Epidermal melanocyte (primary cell): ENCODE measurements at regions not wholly inside any gene's neighbourhood (a gene's known extent, or its start where the extent isn't known, plus 50 kb on each side); places are given as distances from the start of the nearest gene placed in this dataset.
"Not testable (repeated sequence)": the region's sequence is repeated elsewhere in the genome, so short reads cannot be mapped to it uniquely, and the experiment has no call there.

ENCODE experiments used
- DNase-seq: peaks from one replicate; pipeline ENCODE4 v3.0.0; 2011; ENCODE audit warnings: low spot score; ENCODE audit not compliant: insufficient read length

DNA sequence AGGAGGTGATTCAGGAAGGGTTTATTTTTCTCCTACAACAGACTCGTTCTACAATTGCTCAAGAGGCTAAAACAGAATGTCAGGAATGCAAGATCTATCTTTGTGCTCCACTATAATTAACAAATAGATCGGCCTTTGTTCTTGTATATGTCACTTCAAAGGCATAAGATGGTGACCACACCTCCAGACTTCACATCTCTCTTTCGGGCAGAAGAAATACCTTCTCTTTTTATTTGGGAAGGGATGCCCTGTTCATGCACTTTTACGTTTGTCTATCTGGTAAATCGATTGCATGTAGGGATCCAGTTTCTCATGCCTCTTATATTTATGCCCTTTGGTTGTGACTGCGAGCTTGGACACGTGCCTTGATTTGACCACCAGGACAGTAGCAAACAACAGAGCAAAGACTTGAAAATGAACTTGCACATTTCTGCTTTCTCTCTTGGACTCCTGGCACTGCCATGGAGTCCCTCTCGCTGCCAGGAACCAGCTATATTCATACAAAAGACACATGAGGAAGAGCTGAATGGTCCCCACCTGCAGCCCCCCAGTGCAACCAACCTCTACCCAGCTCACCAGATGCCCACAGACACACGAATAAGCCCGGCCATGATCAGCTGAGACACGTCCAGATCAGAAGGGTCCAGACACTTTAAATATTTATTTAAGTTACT, 219.8 kb upstream of the STXBP5 start:
- no peak for DNase-seq

DNA sequence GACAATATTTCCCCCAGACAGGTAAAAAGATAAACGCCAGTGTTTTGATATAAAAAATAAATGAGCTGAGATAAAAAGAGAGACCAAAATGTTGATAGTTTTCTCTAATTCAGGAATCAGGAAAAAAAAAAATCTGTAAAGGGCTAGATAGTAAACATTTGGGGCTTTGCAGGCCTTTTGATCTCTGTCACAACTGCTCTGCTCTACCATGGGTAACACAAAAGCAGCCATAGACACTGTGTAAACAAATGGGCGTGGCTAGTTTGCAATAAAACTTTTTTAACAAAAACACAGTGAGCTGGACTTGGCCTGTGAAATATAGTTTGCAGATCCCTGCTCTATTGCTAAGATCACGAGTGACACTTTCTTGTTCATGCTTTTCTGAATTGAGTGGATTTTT, 219.1 kb upstream of the STXBP5 start:
- no peak for DNase-seq

DNA sequence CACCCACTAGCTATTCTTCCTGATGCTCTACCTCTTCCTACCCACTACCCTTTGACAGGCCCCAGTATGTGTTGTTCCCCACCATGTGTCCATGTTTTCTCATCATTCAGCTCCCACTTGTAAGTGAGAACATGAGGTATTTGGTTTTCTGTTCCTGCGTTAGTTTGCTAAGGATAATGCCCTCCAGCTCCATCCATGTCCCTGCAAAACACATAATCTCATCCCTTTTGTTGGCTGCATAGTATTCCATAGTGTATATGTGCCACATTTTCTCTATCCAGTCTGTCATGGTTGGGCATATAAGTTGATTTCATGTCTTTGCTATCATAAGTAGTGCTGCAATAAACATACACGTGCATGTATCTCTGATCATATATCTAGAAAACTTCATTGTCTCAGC, 218.3 kb upstream of the STXBP5 start:
- DNase-seq: no peak

DNA sequence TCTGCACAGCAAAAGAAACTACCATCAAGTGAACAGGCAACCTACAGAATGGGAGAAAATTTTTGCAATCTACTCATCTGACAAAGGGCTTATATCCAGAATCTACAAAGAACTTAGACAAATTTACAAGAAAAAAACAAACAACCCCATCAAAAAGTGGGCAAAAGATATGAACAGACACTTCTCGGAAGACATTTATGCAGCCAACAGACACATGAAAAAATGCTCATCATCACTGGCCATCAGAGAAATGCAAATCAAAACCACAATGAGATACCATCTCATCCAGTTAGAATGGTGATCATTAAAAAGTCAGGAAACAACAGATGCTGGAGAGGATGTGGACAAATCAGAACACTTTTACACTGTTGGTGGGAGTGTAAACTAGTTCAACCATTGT, 216.3 kb upstream of the STXBP5 start:
- DNase-seq: not testable (repeated sequence)

DNA sequence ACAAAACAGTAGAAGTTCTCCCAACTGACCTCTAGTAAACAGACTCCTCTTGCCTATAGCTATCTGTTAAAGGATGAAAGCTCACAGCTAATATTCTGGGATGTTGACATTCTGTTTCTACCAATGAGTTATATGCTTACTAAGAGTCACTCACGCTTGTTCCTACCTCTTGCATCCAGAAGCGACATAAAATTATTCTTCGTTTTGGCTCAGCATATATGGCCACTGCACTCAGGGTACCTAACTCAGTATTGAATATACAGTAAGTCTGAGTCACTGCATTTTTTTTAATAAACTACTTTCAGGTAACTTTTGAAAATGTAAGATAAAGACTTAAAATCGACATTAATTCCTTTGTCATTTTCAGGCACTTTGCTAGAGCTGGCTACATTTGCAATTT, 214.4 kb upstream of the STXBP5 start:
- DNase-seq: no peak

DNA sequence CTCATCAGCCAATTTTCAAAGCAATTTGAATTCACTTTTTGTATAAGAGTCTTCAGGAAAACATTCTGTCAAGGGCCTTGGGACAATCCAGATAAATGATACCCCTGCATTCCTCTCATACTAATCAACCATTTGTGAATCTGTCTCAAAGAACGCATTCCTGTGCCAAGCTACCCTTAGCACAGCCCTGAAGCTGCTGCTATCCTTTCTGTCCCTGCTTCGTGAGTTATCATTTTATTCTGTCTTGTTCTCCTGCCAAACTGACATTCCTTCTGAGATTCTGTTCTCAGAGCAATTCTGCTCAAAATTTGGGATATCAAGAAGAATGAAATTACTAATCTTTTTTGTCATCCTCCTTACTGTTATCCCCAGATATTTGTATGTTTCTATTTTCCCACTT, 213.9 kb upstream of the STXBP5 start:
- DNase-seq: no peak

DNA sequence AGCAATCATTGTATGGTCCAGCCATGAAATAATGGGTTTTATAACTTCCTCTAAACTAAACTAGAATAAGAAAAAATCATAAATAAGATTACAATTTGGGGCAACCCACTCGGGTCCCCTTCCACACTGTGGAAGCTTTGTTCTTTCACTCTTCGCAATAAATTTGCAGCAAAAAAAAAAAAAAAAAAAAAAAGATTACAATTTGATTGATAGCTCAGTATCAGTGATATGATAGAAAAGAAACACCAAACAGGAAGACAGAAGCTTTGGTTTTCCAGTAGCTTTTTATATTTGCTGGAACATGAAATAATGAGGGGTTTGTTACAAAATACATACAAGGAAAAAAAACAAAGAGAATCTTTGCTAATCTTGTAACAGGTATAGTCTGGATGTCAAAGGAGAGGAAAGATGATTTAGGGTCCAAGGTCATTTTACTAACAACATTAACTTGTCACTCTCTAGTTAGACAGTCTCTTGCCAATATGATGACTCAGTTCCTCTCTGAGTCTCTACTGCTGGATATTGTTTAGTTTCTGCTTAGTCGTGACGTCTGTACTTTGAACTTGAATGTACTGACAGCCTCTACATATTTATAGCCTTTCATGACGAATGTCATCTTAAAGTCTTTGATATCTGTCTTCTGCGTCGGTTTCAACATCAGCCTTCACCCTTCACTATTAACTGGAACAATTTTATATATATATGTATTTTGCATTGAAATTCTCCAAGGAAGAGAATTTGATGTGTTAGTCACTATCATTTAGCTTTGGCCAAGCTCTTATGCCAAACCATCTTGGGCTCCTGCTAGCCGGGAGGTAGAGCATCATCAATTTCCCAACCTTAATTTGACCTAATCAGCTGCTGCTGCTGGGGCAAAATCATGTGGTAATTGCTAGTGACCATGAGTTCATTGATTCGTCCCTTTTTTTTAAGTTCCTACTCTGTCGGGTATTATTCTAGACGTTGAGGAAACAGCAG, 213.1 kb upstream of the STXBP5 start:
- no peak for DNase-seq

DNA sequence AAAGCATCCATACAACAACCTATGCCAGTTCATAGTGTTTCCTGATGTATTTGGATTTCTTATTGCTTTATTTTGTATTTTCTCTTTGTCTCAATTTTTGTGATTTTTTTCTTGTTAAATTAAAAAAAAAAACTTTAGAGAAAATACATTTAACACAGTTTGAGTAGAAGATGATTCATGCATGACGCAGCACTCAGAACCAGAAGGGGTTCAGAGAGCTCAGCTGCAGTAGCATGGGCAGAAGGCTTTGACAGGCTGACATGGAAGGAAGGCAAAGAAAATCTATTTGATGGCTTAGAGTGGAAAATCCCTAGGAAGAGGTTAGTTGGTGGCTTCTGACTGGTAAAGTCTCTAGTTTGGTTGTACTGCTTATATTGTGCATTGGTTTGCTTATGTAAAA, 207.2 kb upstream of the STXBP5 start:
- DNase-seq: no peak

DNA sequence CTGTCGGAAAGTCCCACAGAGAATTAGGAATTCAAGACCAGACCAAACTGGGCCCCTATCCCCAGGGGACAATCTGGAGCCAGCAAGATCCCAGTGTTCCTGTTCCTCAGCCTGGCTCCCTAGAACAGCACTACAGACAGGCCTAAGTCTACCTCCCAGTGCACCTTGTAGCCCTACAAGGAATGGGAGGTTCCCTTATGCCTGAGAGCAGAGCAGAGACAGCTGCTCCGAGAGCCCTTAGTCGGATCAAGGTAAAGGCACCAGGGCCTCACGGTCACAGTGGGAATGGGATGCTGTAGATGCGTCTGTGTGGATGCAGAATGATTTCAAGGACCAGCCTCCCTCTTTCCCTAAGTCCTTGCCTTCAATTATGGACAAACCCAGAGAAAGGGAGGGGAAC, 204.5 kb upstream of the STXBP5 start:
- DNase-seq: no peak

DNA sequence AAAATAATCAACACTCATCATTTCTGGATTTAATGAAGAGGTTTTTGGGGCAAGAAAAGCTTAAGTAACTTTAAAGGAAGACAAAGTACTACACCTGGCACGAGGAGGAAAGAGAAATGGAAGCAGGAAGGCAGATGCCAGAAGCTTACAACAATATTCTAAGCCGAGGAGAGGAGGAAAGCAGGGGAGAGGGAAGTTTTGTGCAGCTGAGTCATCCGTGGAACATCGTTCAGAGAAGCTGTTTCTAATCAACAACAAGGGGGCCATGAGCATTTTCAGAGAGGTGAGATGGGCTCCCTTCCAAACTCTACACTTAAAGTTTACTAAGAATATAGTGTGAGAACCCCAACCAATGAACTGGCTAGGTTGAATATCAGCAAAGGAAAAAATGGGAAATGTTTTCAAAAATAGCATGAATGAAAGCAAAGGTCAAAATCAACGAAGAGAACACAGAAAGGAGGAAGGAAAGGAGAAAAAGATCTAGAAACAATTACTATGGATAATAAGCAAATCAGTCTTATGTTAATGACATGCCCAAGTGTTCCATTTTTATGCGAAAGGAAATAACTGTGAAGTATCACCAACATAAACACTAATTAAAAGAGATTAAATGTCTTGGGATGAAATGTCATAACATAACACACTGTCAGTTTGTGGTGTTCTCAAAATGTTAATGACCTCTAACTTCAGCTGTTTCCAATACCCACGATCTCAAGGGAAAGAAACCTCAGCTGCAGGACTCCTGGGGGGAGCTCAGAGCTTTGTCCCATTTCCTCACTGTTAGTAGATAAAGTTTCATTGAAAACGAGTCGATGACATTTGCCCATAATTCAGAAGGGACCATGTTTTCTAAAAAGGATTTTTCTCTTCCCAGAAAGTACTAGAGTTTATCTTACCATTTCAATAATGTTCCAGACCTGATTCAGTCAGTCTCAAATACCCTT, 203.4 kb upstream of the STXBP5 start:
- DNase-seq: peak; percentile 25

DNA sequence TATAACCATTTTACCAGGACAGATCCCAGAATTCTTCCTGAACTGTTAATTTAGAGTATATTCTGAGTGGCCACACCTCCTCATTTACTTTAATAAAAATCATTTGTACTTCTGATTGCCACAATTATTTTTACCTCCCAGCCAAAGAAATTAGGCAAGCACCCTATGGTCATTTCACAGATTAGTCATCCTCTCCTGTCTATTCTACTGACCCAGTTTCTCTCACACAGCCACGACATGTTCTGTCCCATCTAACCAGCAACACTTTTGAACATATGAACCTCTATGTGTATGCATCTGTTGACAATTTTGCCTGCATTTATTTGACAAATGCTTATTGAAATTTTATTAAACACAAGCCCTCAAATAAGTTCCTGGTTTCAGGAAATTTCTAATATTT, 202.6 kb upstream of the STXBP5 start:
- no peak for DNase-seq

DNA sequence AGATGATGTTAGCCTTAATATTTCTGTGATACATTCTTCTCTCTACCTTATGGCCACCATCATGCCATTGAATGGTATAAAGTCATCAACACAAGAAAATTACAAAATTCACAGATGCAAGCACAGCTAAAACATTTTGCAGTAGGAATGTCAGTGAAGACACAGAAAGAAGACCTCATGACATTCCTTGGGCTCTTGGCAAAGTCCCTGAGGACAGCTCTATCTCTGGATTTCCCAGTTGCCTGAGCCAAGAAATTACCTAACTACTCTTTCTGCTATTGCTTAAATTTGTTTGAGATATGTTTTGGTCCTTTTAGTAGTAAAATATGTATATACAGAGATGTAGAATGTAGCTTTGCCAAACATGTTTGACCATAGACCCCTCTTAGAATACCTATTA, 201.0 kb upstream of the STXBP5 start:
- DNase-seq: no peak

DNA sequence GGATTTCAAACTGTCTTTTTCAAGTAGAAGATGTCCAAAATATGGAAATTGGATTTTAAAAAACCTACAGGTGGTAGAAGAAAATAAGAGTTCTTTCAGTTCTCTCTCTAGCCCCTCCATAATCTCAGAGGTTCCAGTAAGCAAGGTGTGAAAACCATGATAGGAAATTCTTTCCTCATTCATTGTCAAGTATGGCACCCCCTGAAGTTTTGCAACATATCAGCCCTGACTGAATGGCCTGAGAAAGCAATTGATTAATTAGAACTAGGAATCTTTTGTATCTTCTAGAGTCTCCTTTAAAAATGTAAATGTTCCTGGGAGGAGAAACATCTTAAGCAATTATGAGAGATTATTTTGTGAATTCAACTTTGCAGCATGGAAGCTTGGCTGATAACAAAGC, 198.7 kb upstream of the STXBP5 start:
- no peak for DNase-seq

DNA sequence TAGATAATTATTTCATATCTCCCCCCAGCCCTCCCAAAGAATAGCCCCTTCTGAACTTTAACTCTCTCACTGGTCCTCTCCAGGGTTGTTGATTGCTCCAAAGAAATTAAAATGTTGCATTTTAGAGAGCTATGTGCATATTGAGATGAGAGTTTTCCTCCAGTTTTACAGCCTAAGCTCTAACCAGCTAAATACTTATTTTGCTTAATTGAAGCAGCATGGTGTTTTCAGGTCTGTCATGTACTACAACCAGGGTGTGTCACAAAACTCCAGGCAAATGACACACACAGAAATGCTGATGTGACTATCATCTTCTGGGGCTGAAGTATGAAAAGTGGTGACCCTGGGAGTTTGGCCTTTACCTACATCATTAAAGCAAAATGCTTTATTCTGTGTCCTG, 196.8 kb upstream of the STXBP5 start:
- no peak for DNase-seq

DNA sequence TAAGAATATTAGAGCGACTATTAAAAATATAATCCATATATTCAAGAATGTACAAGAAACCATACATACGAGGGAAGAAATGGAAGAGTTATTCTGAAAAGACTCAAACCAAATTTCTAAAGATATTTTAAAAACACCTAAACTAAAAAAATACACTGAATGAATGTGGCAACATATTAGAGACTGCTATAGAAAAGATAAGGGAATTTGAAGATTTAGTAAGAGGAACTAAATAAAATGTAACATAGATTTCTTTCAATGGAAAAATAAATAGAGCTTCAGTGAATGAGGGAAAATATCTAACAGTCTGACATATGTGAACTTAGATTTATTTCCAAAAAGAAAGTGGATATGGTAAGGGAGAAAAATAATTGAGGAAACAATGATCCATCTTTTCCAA, 194.9 kb upstream of the STXBP5 start:
- no peak for DNase-seq

DNA sequence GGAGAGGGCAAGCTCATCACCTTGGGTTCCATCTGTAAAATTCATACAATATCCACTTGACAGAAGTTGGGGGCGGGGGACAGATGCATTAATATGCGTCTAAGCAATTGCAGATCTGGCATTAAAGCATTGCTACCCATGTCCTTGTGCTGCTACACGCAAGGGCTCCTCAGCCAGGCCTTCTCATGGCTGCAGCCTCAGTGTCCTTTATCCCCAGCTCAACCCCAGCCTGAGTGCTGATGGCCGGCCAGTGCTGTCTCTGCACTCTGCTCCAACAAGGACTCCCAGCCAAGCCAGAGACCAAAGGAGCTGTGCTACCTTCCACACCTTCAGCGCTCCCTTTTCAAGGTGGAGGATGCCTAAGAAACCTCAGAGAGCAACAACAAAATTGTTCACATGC, 188.5 kb upstream of the STXBP5 start:
- DNase-seq: no peak

DNA sequence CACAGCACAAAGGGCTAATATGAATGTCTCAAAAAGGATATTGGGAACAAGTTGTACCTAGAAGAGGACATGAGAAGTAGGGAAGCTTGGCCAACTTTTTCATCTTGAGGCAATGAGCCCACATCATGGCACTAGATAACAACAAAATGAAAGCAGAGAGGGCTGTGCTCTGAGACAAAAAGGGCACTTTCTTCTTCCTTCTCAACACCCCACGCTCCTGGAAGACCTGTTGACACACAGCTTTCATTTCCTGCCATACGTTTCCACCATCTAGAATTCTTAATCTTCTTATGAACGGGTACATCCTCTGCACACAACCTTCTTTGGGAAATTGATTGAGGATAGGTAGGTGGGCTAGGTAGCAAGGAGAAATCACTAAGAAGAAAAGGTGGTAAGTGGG, 187.8 kb upstream of the STXBP5 start:
- no peak for DNase-seq

DNA sequence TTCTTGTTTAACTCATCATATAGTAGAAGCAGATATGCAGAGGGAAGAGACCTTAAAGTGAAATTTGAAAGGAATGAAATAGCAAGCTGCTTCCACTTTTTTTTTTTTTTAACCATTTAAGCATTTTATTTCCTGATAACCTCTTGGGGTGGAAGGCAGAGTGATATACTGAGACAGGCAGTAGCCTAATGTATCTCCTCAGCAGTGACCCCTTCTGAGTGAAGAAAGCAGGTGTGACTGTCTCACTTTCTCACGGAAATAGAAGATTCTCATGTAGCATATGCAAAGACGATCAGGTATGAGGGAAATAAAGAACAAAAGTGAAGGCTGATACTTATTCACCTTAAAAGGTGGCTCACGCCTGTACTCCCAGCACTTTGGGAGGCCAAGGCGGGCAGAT, 187.1 kb upstream of the STXBP5 start:
- DNase-seq: no peak

DNA sequence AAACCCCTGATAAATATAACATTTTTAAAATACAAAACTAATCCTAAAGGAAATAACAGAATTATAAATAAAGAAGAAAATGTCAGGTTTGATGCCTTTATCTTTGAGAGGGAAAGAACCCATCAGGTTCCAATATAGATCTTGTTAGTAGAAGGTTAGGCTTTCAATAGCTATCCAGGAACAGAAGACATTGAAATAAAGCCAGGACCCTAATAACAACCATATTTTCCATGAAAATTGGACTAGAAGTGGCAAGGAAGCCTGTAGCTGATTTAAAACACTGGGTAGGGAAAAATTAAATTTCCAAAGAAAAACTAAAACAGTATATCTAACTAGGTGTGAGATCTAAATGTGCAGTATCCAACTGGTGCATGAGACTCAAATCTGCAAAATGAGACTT, 185.2 kb upstream of the STXBP5 start:
- DNase-seq: no peak

DNA sequence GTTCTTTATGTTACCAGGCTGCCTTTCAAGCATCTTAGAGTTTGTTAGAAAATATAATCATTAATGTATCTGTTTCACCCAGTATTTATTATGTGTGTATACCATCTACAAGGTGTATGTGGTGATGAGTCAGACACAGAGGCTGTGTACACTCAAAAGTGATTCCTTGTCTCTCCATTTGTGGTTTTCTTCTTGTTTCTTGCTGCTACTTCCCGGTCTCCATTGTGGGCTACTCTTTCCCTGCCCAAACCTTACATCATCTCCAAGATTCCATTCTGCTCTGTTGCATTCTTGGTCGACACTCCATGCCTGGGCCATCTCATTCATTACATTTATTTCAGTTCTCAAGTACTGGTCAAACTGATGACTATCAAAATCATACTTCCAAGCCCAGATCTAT, 182.2 kb upstream of the STXBP5 start:
- no peak for DNase-seq

DNA sequence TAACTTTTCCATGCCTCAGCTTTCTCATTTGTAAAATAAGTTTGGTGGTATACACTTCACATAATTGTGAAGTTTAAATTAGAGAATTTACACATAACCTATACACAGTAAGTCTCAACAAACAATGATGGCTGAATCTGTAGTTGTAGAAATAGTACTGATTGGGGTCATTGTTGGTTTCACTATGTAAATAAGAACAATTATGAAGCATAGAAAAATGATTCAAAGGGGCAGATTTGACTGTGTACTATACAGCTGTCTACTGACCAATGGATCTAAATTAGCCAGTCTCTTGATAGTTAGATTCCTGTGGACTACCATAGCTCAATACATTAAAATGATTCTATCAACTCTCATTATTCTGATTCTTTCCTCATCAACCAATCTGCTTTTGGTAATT, 181.1 kb upstream of the STXBP5 start:
- DNase-seq: no peak

DNA sequence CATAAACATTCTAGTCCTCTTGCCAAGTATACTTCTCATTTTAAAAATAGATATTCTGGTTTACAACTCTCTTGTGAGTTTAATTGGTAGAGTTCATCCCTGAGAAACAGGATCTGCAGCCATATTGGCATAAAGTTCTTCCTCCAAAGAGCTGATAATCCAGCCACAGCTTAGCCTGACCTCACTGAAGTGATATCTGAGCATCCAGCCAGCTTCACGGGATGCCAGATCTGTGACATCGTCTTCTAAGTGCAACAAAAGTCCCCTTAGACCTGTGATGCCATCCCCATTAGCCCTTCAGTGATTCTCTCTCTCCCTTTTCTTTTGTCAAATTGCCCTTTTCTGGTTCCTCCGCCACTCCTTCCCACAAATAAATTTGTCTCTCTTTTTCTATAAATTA, 180.6 kb upstream of the STXBP5 start:
- no peak for DNase-seq
